ENCODE measurements at regions not wholly inside any gene's neighbourhood (a gene's known extent, or its start where the extent isn't known, plus 50 kb on each side); places are given as distances from the start of the nearest gene placed in this dataset.

- no peaks in the 10 kb centered on the region for H3K4me1 ChIP-seq (ENCODE audit: insufficient read depth, low read length)
- H3K4me1 Mint-ChIP-seq: peaks cover 3 to 4% of the 10 kb centered on the region in 2 experiments; a peak in 1 of 4 replicates
- H3K4me2 ChIP-seq (ENCODE audit: insufficient read depth, insufficient read length, low read length): no peak overlapping the region
- no peak overlapping the region for H2BK12ac ChIP-seq (ENCODE audit: insufficient read length, low read depth, low read length)
- H3K4me3 Mint-ChIP-seq: no peak overlapping the region
- DNase-seq: no peak
- H2AK5ac ChIP-seq (ENCODE audit: insufficient read length, low read length): no peak overlapping the region
- TF ChIP-seq CTCF (conservative IDR thresholded peaks at IDR 0.05): no peak
- H3K23me2 ChIP-seq (ENCODE audit: insufficient read length, low read depth, low read length, poor library complexity, severe bottlenecking): no peaks in the 10 kb centered on the region
- no peak overlapping the region for H2AFZ ChIP-seq (ENCODE audit: low read length)
- no peak overlapping the region for H2BK20ac ChIP-seq (ENCODE audit: low read depth, low read length, poor library complexity, severe bottlenecking)
- no peak overlapping the region for H3K27ac ChIP-seq (ENCODE audit: insufficient read length, low read depth, low read length)
- no peak overlapping the region for H2BK5ac ChIP-seq (ENCODE audit: insufficient read length, low read length)
- H3K9me3 ChIP-seq (ENCODE audit: control insufficient read depth, low read depth, low read length): no peaks in the 10 kb centered on the region
- no peak overlapping the region for H4K5ac ChIP-seq (ENCODE audit: insufficient read length, low read depth, low read length)
- no peak overlapping the region for H3K56ac ChIP-seq (ENCODE audit: insufficient read length, low read depth, low read length)
- no peaks in the 10 kb centered on the region for H3K79me2 ChIP-seq (ENCODE audit: insufficient read depth, low read length)
- WGBS (ENCODE audit: extremely low coverage, insufficient read length, low lambda C conversion rate): no CpG with 5 or more reads among the region's 3 CpGs
- H4K91ac ChIP-seq (ENCODE audit: insufficient read length, low read depth, low read length): no peak overlapping the region
- no peak overlapping the region for H3K23ac ChIP-seq (ENCODE audit: insufficient read length, low read depth, low read length)
- no peak overlapping the region for H2BK120ac ChIP-seq (ENCODE audit: low read depth, low read length, poor library complexity, severe bottlenecking)
- H4K20me1 ChIP-seq (ENCODE audit: control insufficient read depth, insufficient read depth, insufficient read length): no peaks in the 10 kb centered on the region
- no peaks in the 10 kb centered on the region for H3K27me3 Mint-ChIP-seq (ENCODE audit: low read depth)
- no peak overlapping the region for H4K8ac ChIP-seq (replicated peaks; ENCODE audit: insufficient read length, low read depth, low read length)
- no peak overlapping the region for H2BK15ac ChIP-seq (ENCODE audit: low read depth, low read length)
- peaks cover 0 to 2% of the 10 kb centered on the region in 2 experiments; a peak in 2 of 5 replicates for H3K9me3 Mint-ChIP-seq
- no peak overlapping the region for H3K14ac ChIP-seq (ENCODE audit: insufficient read depth, low read length)
- no peaks in the 10 kb centered on the region for H3K36me3 Mint-ChIP-seq (ENCODE audit: insufficient read depth in 1 of 3, low read depth in 3 of 3)
- no peaks in the 10 kb centered on the region for H3K27me3 ChIP-seq (ENCODE audit: insufficient read depth, low read length)
- no peak overlapping the region for H3K4ac ChIP-seq (ENCODE audit: low read depth, low read length)
- no peak overlapping the region for H3K18ac ChIP-seq (ENCODE audit: insufficient read length, low read depth, low read length)
- H3K27ac Mint-ChIP-seq: no peak overlapping the region
- H3K9ac ChIP-seq (ENCODE audit: extremely low read depth, insufficient read length, low read length): no peak overlapping the region
- H3T11ph ChIP-seq (ENCODE audit: low read length): no peak overlapping the region
- H3K79me1 ChIP-seq (ENCODE audit: insufficient read depth, low read depth, low read length, poor library complexity, severe bottlenecking): no peaks in the 10 kb centered on the region
Observed at GRCh38 chr3:152104847-152105415, 163.8 kb upstream of the MBNL1 start.

Measured in H9 (cell line).